ENCODE measurements at regions not wholly inside any gene's neighbourhood (a gene's known extent, or its start where the extent isn't known, plus 50 kb on each side); places are given as distances from the start of the nearest gene placed in this dataset.

- TF ChIP-seq POLR2A (IDR thresholded peaks at IDR 0.05), result no peak
- TF ChIP-seq, protein P1, sequence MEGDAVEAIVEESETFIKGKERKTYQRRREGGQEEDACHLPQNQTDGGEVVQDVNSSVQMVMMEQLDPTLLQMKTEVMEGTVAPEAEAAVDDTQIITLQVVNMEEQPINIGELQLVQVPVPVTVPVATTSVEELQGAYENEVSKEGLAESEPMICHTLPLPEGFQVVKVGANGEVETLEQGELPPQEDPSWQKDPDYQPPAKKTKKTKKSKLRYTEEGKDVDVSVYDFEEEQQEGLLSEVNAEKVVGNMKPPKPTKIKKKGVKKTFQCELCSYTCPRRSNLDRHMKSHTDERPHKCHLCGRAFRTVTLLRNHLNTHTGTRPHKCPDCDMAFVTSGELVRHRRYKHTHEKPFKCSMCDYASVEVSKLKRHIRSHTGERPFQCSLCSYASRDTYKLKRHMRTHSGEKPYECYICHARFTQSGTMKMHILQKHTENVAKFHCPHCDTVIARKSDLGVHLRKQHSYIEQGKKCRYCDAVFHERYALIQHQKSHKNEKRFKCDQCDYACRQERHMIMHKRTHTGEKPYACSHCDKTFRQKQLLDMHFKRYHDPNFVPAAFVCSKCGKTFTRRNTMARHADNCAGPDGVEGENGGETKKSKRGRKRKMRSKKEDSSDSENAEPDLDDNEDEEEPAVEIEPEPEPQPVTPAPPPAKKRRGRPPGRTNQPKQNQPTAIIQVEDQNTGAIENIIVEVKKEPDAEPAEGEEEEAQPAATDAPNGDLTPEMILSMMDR (IDR thresholded peaks at IDR 0.05), result no peak
- H3K9me3 ChIP-seq, result no peaks in the 10 kb centered on the region
- intact Hi-C loops (cut with DNase I), result no loop called here
- no peak overlapping the region for H3K4me3 ChIP-seq
- H3K4me1 ChIP-seq, result peaks cover 0 to 6% (median 0%) of the 10 kb centered on the region in 3 donors
- H3K27me3 ChIP-seq, result no peaks in the 10 kb centered on the region
- H3K36me3 ChIP-seq, result no peaks in the 10 kb centered on the region
- no peak overlapping the region for H3K27ac ChIP-seq
- DNase-seq, result no peak
Observed at GRCh38 chr1:87723193-87723592, 394.5 kb downstream of the LMO4 start.

- no peaks in the 10 kb centered on the region for H3K4me1 ChIP-seq
- WGBS, 2 donors, result 86 to 95% methylated on average over 1 of the region's 1 CpG
- H3K27me3 ChIP-seq, result no peaks in the 10 kb centered on the region
- no peak overlapping the region for H3K27ac ChIP-seq
- intact Hi-C loops (cut with DNase I), result no loop called here
- TF ChIP-seq, protein P1 (IDR thresholded peaks at IDR 0.05), result no peak
- no peak for TF ChIP-seq POLR2A (IDR thresholded peaks at IDR 0.05)
- H3K4me3 ChIP-seq, result no peak overlapping the region
- H3K36me3 ChIP-seq, result no peaks in the 10 kb centered on the region
- no peaks in the 10 kb centered on the region for H3K9me3 ChIP-seq
- DNase-seq, result no peak
Observed at GRCh38 chr1:87728169-87728568, 399.5 kb downstream of the LMO4 start.

DNA sequence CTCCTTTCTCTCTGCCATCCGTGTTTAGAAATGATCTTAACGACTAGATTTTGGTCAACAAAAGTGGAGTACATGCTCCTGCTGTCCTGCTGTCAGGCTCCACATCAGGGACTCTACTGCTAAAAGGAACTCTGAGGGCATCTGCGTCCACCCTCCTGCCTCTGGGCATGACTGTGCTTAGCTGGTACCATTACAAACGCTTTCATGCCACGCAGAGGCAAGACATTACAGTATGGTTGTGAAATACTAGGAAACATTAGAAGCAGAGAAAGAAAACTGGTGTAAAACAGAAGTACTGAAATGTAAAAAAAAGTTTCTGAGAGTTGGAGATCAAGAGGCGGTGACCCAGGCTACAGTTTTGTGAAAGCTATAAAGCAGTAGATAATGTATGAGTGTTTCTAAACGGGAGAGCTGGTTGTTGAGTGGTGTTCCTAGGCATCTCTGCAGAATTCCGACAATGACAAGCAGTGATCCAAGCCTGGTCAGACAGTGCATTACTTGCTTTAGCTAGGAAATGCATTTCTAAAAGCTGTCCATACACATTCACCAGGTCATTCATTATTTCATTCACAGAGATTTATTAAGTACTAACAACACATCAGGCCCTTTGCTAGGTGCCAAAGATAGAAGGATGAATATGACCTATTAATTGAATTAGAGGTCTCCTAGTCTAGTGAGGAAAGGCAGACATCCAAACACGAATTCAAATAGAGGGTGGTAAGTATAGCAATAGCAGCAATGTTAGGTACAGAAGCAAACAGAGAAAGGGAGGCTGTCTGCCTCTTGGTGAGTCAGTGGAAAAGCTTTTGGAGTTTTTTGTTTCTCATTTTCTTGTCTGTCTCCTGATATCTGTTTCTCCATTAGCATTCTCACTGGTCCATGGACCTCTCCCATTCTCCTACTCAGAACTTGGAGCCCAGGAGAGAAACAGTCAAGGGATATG lies 401.9 kb downstream of the LMO4 start:
- Histone ChIP-seq H3K27me3 (no peaks in the 10 kb centered on the region), H3K4me1 (no peaks in the 10 kb centered on the region), H3K9me3 (no peaks in the 10 kb centered on the region), H3K36me3 (no peaks in the 10 kb centered on the region), H3K4me3 (no peak overlapping the region), H3K27ac (no peak overlapping the region)
- intact Hi-C loops (cut with DNase I), result no loop called here
- 73 to 77% methylated on average over 7 to 9 of the region's 9 CpGs for WGBS, 2 donors
- DNase-seq, result no peak
- TF ChIP-seq POLR2A (IDR thresholded peaks at IDR 0.05), result no peak
- TF ChIP-seq, protein P1 (IDR thresholded peaks at IDR 0.05), result no peak

DNA sequence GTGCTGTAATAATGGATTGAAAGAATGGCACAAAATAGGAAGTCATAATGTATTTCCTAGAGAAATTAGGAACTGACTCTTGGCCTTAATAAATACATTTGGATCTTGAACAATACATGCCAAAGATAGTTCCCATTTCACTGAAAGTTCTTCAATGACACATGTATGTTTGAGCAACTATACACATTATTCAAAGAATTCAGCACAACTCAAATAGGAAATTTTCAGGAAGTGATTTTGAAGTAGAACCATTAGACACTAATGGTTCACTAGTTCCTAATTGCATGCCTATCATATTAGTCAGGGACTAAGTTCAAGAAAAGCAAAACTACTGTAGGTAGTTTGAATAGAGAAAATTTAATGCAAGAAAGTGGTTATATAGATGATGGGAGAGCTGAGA lies 404.7 kb downstream of the LMO4 start:
- Histone ChIP-seq H3K36me3 (no peaks in the 10 kb centered on the region), H3K4me1 (no peaks in the 10 kb centered on the region), H3K27me3 (no peaks in the 10 kb centered on the region), H3K27ac (no peak overlapping the region), H3K9me3 (no peaks in the 10 kb centered on the region), H3K4me3 (no peak overlapping the region)
- no peak for DNase-seq
- TF ChIP-seq POLR2A (IDR thresholded peaks at IDR 0.05), result no peak
- TF ChIP-seq, protein P1 (IDR thresholded peaks at IDR 0.05), result no peak
- intact Hi-C loops (cut with DNase I), result no loop called here

DNA sequence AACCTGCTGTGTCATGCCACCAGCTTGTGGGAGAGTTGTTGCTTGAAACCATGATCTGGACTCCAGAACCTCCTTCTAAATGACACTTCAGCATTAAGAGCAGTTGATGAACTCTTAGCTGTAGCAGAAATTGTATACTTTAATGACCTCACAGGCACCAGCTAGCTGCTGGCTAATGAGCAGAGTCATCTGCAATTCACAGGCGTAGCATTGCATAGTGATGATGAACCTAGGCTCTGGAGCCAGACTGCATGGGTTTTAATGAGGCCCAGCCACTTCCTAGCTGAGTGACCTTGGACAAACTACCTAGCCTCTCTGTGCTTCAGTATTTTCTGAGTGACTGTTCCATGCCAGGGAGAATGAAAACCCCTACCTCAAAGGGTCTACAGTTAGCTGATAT lies 407.1 kb downstream of the LMO4 start:
- 90 to 100% methylated on average over 1 of the region's 1 CpG for WGBS, 2 donors
- H3K27me3 ChIP-seq, result no peaks in the 10 kb centered on the region
- intact Hi-C loops (cut with DNase I), result no loop called here
- H3K27ac ChIP-seq, result no peak overlapping the region
- no peaks in the 10 kb centered on the region for H3K36me3 ChIP-seq
- no peaks in the 10 kb centered on the region for H3K9me3 ChIP-seq
- no peak overlapping the region for H3K4me3 ChIP-seq
- H3K4me1 ChIP-seq, result no peaks in the 10 kb centered on the region
- no peak for DNase-seq
- no peak for TF ChIP-seq POLR2A (IDR thresholded peaks at IDR 0.05)
- TF ChIP-seq, protein P1 (IDR thresholded peaks at IDR 0.05), result no peak
